ENCODE measurements at regions not wholly inside any gene's neighbourhood (a gene's known extent, or its start where the extent isn't known, plus 50 kb on each side); places are given as distances from the start of the nearest gene placed in this dataset.
A peak's percentile ranks its signal among the peaks of the same experiment; 100 is the strongest.

GRCh38 chr10:124173298-124173900 is 80.0 kb upstream of the CHST15 start:
- TF ChIP-seq POLR2AphosphoS5 (IDR thresholded peaks at IDR 0.05) = no peak
- TF ChIP-seq, protein P1, sequence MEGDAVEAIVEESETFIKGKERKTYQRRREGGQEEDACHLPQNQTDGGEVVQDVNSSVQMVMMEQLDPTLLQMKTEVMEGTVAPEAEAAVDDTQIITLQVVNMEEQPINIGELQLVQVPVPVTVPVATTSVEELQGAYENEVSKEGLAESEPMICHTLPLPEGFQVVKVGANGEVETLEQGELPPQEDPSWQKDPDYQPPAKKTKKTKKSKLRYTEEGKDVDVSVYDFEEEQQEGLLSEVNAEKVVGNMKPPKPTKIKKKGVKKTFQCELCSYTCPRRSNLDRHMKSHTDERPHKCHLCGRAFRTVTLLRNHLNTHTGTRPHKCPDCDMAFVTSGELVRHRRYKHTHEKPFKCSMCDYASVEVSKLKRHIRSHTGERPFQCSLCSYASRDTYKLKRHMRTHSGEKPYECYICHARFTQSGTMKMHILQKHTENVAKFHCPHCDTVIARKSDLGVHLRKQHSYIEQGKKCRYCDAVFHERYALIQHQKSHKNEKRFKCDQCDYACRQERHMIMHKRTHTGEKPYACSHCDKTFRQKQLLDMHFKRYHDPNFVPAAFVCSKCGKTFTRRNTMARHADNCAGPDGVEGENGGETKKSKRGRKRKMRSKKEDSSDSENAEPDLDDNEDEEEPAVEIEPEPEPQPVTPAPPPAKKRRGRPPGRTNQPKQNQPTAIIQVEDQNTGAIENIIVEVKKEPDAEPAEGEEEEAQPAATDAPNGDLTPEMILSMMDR (IDR thresholded peaks at IDR 0.05) = no peak
- no peak for TF ChIP-seq POLR2A (IDR thresholded peaks at IDR 0.05)
- no peak for TF ChIP-seq EP300 (IDR thresholded peaks at IDR 0.05)
- H3K9me3 ChIP-seq = no peaks in the 10 kb centered on the region
- 91% methylated on average over 16 of the region's 16 CpGs for WGBS
- no peaks in the 10 kb centered on the region for H3K4me1 ChIP-seq
- peaks cover 2% of the 10 kb centered on the region for H3K27me3 ChIP-seq
- no peaks in the 10 kb centered on the region for H3K36me3 ChIP-seq
- no peak overlapping the region for H3K4me3 ChIP-seq
- no peak overlapping the region for H3K27ac ChIP-seq
- DNase-seq (ENCODE audit: low spot score in 2 of 2) = no peak

DNA sequence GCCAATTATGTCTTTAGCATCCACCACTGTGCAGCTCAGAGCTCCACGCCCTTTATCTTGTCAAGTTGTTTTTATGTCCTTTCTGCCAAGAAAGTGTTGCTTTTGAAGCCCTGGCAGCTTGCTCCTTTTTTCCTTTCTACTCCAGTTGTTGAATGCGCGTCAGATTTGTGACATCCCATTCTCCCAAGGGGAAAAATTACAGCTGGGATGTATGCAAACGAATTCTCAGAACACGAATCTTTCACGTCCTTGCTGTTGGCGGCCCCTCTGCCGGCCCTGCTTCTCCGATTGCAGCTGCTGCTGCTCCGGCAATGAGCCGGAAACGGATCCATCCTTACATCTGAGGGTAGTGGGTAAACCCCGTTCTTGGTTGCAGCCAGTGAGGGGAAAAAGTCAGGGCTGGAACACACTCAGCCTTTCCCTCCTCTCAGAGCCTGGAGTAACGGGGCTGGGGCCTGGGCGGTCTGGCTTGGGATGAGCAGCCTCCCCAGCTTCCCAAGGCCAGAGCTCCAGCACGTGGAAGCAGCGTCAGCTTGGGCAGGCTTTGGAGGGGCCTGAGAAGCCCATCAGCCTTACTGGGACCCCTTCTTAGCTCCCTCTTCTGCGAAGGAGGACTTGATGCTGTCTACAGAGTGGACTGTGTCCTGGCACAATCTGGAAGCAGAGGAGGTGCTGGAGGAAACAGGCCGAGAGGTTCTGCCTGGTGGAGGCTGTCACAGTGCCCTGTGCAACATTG is 79.0 kb upstream of the CHST15 start:
- Histone ChIP-seq H3K9me3 (no peaks in the 10 kb centered on the region), H3K36me3 (no peaks in the 10 kb centered on the region), H3K4me3 (no peak overlapping the region), H3K4me1 (no peaks in the 10 kb centered on the region), H3K27me3 (peaks cover 2% of the 10 kb centered on the region), H3K27ac (no peak overlapping the region)
- WGBS = 71% methylated on average over 17 of the region's 19 CpGs
- DNase-seq (ENCODE audit: low spot score in 2 of 2) = peak in 1 of 2 donors; percentile 39
- no peak for TF ChIP-seq POLR2AphosphoS5 (IDR thresholded peaks at IDR 0.05)
- TF ChIP-seq POLR2A (IDR thresholded peaks at IDR 0.05) = no peak
- TF ChIP-seq, protein P1 (IDR thresholded peaks at IDR 0.05) = no peak
- TF ChIP-seq EP300 (IDR thresholded peaks at IDR 0.05) = no peak

DNA sequence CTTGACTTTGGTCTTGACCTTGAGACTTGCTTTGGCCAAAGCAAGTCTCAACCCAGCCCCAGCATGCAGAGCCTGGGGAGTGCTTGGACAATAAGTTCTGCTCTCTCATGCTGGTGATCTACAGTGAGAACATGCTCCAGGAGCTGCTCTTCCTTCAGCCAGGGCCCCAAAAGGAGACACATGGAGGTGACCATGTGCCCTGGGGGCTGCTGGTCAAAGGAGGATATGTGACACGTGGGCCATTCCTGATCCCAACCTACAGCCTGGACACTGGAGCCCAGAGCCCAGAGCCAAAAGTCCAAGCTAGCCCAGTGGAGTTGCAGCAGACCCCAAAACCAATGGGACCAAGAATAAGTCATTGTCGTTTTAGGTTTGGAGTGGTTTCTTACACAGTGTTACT is 78.2 kb upstream of the CHST15 start:
- 94% methylated on average over 2 of the region's 2 CpGs for WGBS
- TF ChIP-seq POLR2AphosphoS5 (IDR thresholded peaks at IDR 0.05) (no peak), EP300 (IDR thresholded peaks at IDR 0.05) (no peak), POLR2A (IDR thresholded peaks at IDR 0.05) (no peak)
- TF ChIP-seq, protein P1 (IDR thresholded peaks at IDR 0.05) = no peak

DNA sequence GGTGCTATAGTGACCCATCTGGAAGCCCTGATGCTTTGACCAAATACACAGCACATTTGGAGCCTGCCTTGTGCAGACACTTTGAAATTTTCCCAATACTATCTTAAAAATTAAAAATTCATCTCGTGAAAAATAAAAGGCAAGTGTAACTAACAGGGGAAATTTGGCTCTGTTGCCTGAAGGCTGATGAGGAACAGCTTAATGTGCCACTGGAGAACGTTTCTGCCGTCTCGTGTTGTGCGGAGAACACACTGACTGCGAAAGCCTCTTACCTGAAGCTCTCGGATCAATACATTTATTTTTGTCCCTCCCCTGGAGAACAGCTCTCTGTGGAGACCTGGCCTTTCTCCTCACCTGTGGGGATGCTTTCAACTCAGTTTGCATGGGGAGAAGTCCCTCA is 77.2 kb upstream of the CHST15 start:
- no peaks in the 10 kb centered on the region for H3K4me1 ChIP-seq
- no peak for DNase-seq (ENCODE audit: low spot score in 2 of 2)

More for the DNA sequence above, 78.2 kb upstream of the CHST15 start:
- H3K27me3 ChIP-seq = peaks cover 2% of the 10 kb centered on the region
- H3K4me3 ChIP-seq = no peak overlapping the region
- no peak overlapping the region for H3K27ac ChIP-seq
- H3K9me3 ChIP-seq = no peaks in the 10 kb centered on the region
- no peaks in the 10 kb centered on the region for H3K36me3 ChIP-seq
- no peak for DNase-seq (ENCODE audit: low spot score in 2 of 2)
- H3K4me1 ChIP-seq = no peaks in the 10 kb centered on the region

More for the DNA sequence above, 77.2 kb upstream of the CHST15 start:
- TF ChIP-seq POLR2AphosphoS5 (IDR thresholded peaks at IDR 0.05) = no peak
- TF ChIP-seq, protein P1 (IDR thresholded peaks at IDR 0.05) = no peak
- no peak for TF ChIP-seq EP300 (IDR thresholded peaks at IDR 0.05)
- no peak for TF ChIP-seq POLR2A (IDR thresholded peaks at IDR 0.05)
- Histone ChIP-seq H3K9me3 (no peaks in the 10 kb centered on the region), H3K27ac (no peak overlapping the region), H3K4me3 (no peak overlapping the region), H3K36me3 (no peaks in the 10 kb centered on the region), H3K27me3 (peaks cover 2% of the 10 kb centered on the region)
- 88% methylated on average over 7 of the region's 7 CpGs for WGBS

Data from suprapubic skin (tissue), 4 donors.